ENCODE measurements at regions not wholly inside any gene's neighbourhood (a gene's known extent, or its start where the extent isn't known, plus 50 kb on each side); places are given as distances from the start of the nearest gene placed in this dataset.

DNA sequence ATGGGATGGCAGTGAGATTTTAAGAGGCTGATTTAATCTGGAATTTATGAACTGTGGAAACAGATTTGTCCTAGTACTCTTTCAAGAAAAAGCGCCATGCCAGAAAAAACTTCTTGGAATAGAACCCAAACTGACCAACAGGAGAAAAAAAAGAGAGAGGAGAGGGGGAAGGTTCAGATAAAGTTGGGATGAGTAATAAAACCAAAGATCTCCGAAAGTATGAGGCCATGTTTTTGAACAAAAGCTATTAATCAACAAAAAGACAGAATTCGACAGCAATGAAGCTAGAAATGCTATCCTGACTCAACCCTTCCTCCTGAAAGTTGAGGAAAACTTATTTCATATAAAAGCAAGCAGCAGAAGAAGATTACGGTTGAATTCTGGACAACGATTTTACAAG lies 135.5 kb downstream of the CEMIP2 start:
- H3K4me1 ChIP-seq (ENCODE audit: control insufficient read depth in 3 of 3, insufficient read depth in 2 of 3, low read depth in 1 of 3, low read length in 2 of 3), result peaks cover 0 to 3% (median 0%) of the 10 kb centered on the region in 3 donors
- FAIRE-seq, result no peak

DNA sequence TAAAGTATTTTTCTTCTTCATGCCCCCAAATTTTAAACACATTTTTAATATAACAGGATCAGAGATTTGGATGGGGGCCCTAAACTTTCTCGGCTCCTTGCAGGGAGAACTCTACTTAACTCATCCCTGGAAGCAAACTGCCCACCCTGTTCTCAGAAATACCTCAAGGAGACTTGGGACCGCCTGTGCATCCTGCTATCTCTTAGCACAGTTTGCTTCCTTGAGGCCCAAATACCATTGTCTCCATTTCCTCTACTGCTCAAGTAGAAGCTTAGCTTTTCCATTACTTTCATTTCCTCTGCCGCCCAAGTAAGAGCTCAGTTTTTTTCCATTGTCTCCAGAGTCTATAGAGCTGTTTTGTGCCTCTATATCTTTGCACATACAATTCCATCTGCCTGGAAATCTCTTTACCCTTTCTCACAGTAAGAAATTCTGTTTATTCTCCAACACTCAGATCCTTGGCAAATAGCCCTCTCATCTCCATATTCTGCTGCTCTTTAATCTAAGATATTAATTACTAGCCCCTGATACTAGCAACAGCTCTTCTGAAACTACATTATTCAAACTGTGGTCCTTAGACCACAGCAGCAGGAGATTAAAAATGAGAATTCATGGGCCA lies 137.8 kb downstream of the CEMIP2 start:
- WGBS, 3 donors, result 74 to 87% (median 86%) methylated on average over 3 of the region's 3 CpGs
- Histone ChIP-seq H3K36me3 (ENCODE audit: control insufficient read depth in 3 of 3, insufficient read depth in 2 of 3, low read depth in 1 of 3, low read length in 3 of 3) (no peaks in the 10 kb centered on the region), H3K9me3 (ENCODE audit: control insufficient read depth in 2 of 2, insufficient read depth in 1 of 2, low read depth in 1 of 2, low read length in 1 of 2) (no peaks in the 10 kb centered on the region), H3K4me1 (ENCODE audit: control insufficient read depth in 3 of 3, insufficient read depth in 2 of 3, low read depth in 1 of 3, low read length in 2 of 3) (peaks cover 0 to 3% (median 0%) of the 10 kb centered on the region in 3 donors), H3K27ac (ENCODE audit: low read depth in 1 of 3, low read length in 2 of 3) (no peak overlapping the region), H3K4me3 (ENCODE audit: low read depth in 1 of 3, low read length in 3 of 3) (no peak overlapping the region), H3K27me3 (ENCODE audit: control insufficient read depth in 3 of 3, insufficient read depth in 3 of 3, low read length in 3 of 3) (no peaks in the 10 kb centered on the region)
- FAIRE-seq (no peak), DNase-seq (no peak)

More for the DNA sequence above, 135.5 kb downstream of the CEMIP2 start:
- WGBS, 3 donors, result 89 to 94% (median 93%) methylated on average over 5 of the region's 5 CpGs
- no peak overlapping the region for H3K27ac ChIP-seq (ENCODE audit: low read depth in 1 of 3, low read length in 2 of 3)
- H3K27me3 ChIP-seq (ENCODE audit: control insufficient read depth in 3 of 3, insufficient read depth in 3 of 3, low read length in 3 of 3), result no peaks in the 10 kb centered on the region
- no peak overlapping the region for H3K4me3 ChIP-seq (ENCODE audit: low read depth in 1 of 3, low read length in 3 of 3)
- DNase-seq, result no peak
- no peaks in the 10 kb centered on the region for H3K36me3 ChIP-seq (ENCODE audit: control insufficient read depth in 3 of 3, insufficient read depth in 2 of 3, low read depth in 1 of 3, low read length in 3 of 3)
- no peaks in the 10 kb centered on the region for H3K9me3 ChIP-seq (ENCODE audit: control insufficient read depth in 2 of 2, insufficient read depth in 1 of 2, low read depth in 1 of 2, low read length in 1 of 2)

DNA sequence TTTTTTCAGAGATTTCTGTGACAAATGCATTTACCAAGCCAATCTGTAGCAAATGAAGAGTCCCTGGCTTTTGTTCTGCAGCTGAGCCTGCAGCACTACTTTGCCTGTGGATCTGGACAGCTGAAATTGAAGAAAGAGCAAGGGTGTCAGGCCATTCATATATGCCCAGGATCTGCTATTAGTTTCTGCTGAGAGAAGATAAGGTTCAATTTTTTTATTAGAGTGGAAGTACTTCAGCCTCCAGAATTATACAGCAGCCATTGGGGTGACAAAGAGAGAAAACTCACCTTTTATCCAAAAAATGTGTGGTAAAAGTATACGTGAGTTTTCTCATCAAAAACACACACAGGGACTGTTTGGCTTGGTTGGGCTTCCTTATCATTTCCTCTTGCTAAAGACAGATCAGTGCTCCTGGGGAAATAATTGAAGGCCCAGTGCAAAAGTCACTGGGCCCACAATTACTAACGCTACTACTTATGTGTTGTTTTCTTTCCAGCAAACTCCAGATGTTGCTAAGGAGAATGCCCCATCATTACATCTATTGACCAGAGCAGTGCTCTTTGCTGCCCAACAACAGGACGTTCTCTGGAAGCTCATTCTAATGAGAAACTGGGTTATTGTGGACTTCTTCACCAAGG lies 138.6 kb downstream of the CEMIP2 start:
- no peak for FAIRE-seq
- 48 to 54% (median 52%) methylated on average over 3 of the region's 3 CpGs for WGBS, 3 donors

DNA sequence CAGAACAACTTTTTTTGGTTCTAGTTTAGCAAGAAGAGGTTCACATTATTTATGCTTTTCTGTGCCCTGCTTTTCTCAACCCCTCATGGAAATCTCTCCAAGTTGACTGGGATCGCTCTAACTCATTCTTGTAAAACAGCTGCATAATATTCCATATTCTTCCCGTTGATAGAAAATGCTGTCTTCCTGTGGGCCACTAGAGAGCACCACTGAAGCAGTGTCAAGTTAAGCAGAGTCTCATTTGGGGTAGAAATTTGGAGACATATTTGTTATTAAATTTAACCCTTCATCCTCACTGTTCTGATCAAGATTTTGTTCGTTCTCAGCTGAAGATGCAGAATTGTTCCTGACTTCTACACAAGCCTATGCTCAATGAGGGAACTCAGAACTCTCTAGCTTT lies 140.1 kb downstream of the CEMIP2 start:
- no peaks in the 10 kb centered on the region for H3K36me3 ChIP-seq (ENCODE audit: control insufficient read depth in 3 of 3, insufficient read depth in 2 of 3, low read depth in 1 of 3, low read length in 3 of 3)
- DNase-seq (no peak), FAIRE-seq (no peak)
- H3K27ac ChIP-seq (ENCODE audit: low read depth in 1 of 3, low read length in 2 of 3), result no peak overlapping the region
- H3K4me1 ChIP-seq (ENCODE audit: control insufficient read depth in 3 of 3, insufficient read depth in 2 of 3, low read depth in 1 of 3, low read length in 2 of 3), result peaks cover 0 to 3% (median 0%) of the 10 kb centered on the region in 3 donors
- 84 to 87% (median 87%) methylated on average over 3 of the region's 3 CpGs for WGBS, 3 donors
- H3K9me3 ChIP-seq (ENCODE audit: control insufficient read depth in 2 of 2, insufficient read depth in 1 of 2, low read depth in 1 of 2, low read length in 1 of 2), result no peaks in the 10 kb centered on the region
- H3K4me3 ChIP-seq (ENCODE audit: low read depth in 1 of 3, low read length in 3 of 3), result no peak overlapping the region
- no peaks in the 10 kb centered on the region for H3K27me3 ChIP-seq (ENCODE audit: control insufficient read depth in 3 of 3, insufficient read depth in 3 of 3, low read length in 3 of 3)

More for the DNA sequence above, 138.6 kb downstream of the CEMIP2 start:
- Histone ChIP-seq H3K27ac (ENCODE audit: low read depth in 1 of 3, low read length in 2 of 3) (no peak overlapping the region), H3K27me3 (ENCODE audit: control insufficient read depth in 3 of 3, insufficient read depth in 3 of 3, low read length in 3 of 3) (no peaks in the 10 kb centered on the region), H3K36me3 (ENCODE audit: control insufficient read depth in 3 of 3, insufficient read depth in 2 of 3, low read depth in 1 of 3, low read length in 3 of 3) (no peaks in the 10 kb centered on the region), H3K9me3 (ENCODE audit: control insufficient read depth in 2 of 2, insufficient read depth in 1 of 2, low read depth in 1 of 2, low read length in 1 of 2) (no peaks in the 10 kb centered on the region), H3K4me1 (ENCODE audit: control insufficient read depth in 3 of 3, insufficient read depth in 2 of 3, low read depth in 1 of 3, low read length in 2 of 3) (peaks cover 0 to 3% (median 0%) of the 10 kb centered on the region in 3 donors), H3K4me3 (ENCODE audit: low read depth in 1 of 3, low read length in 3 of 3) (no peak overlapping the region)
- DNase-seq, result no peak

DNA sequence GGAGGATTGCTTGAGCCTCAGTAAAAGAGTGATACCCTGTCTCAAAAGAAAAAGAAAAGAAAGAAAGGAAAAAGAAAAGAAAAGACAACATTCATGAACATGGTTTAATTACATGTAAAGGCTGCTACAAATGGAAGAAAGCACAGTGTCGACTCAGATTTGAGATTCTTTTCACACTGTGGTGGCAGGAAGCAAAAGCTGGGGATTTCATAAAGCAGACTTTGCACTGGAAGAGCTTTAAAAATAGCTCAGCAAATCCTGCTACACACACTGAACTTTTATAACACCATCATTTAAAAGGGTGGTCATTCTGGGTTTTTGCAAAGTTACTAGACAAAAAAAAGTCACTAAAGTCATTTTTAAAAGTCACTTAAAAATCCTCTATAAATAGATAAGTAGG lies 140.8 kb downstream of the CEMIP2 start:
- DNase-seq, result peak in 1 of 2 donors; percentile 66
- 33 to 54% (median 37%) methylated on average over 1 of the region's 1 CpG for WGBS, 3 donors
- Histone ChIP-seq H3K36me3 (ENCODE audit: control insufficient read depth in 3 of 3, insufficient read depth in 2 of 3, low read depth in 1 of 3, low read length in 3 of 3) (no peaks in the 10 kb centered on the region), H3K9me3 (ENCODE audit: control insufficient read depth in 2 of 2, insufficient read depth in 1 of 2, low read depth in 1 of 2, low read length in 1 of 2) (no peaks in the 10 kb centered on the region), H3K27ac (ENCODE audit: low read depth in 1 of 3, low read length in 2 of 3) (no peak overlapping the region), H3K4me1 (ENCODE audit: control insufficient read depth in 3 of 3, insufficient read depth in 2 of 3, low read depth in 1 of 3, low read length in 2 of 3) (peaks cover 0 to 3% (median 0%) of the 10 kb centered on the region in 3 donors), H3K4me3 (ENCODE audit: low read depth in 1 of 3, low read length in 3 of 3) (no peak overlapping the region), H3K27me3 (ENCODE audit: control insufficient read depth in 3 of 3, insufficient read depth in 3 of 3, low read length in 3 of 3) (no peaks in the 10 kb centered on the region)
- no peak for FAIRE-seq

DNA sequence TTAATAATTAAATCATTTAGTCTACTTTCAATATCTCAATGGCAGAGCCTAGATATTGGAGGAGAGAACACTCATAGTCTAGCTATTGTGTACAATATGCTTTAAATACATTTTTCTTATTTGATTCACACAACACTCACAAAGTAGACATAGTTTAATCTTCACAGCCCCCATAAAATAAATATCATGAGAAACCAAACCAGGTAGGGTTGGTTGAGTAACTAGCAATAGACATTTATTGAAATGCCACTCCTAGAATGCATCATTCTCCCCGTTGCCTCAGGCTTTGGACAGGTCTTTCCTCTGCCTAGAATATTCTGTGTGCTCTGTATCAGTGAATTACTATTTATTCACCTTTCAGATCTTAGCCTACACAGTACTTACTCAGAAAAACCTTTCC lies 141.9 kb downstream of the CEMIP2 start:
- Histone ChIP-seq H3K27me3 (ENCODE audit: control insufficient read depth in 3 of 3, insufficient read depth in 3 of 3, low read length in 3 of 3) (no peaks in the 10 kb centered on the region), H3K27ac (ENCODE audit: low read depth in 1 of 3, low read length in 2 of 3) (no peak overlapping the region), H3K36me3 (ENCODE audit: control insufficient read depth in 3 of 3, insufficient read depth in 2 of 3, low read depth in 1 of 3, low read length in 3 of 3) (no peaks in the 10 kb centered on the region), H3K9me3 (ENCODE audit: control insufficient read depth in 2 of 2, insufficient read depth in 1 of 2, low read depth in 1 of 2, low read length in 1 of 2) (no peaks in the 10 kb centered on the region), H3K4me1 (ENCODE audit: control insufficient read depth in 3 of 3, insufficient read depth in 2 of 3, low read depth in 1 of 3, low read length in 2 of 3) (peaks cover 0 to 3% (median 0%) of the 10 kb centered on the region in 3 donors), H3K4me3 (ENCODE audit: low read depth in 1 of 3, low read length in 3 of 3) (no peak overlapping the region)
- FAIRE-seq, result no peak
- DNase-seq, result no peak
- 87 to 95% (median 95%) methylated on average over 1 of the region's 1 CpG for WGBS, 3 donors

DNA sequence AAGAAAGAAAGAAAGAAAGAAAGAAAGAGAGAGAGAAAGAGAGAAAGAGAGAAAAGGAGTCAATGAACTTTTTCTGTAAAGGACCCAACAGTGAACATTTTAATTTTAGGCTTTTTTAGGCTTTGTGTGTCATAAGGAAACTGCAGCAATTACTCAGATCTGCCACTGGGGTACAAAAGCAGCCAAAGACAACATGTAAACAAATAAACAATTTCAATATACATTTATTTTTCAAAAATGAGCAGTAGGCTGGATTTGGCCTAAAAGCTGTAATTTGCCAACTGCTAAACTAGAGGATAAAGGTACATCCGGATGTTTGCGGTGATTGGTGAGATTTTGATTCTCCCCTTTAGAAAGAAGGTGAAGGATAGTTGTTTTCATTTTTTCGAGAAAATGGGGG lies 143.6 kb downstream of the CEMIP2 start:
- Histone ChIP-seq H3K4me1 (ENCODE audit: control insufficient read depth in 3 of 3, insufficient read depth in 2 of 3, low read depth in 1 of 3, low read length in 2 of 3) (no peaks in the 10 kb centered on the region), H3K27ac (ENCODE audit: low read depth in 1 of 3, low read length in 2 of 3) (no peak overlapping the region), H3K27me3 (ENCODE audit: control insufficient read depth in 3 of 3, insufficient read depth in 3 of 3, low read length in 3 of 3) (no peaks in the 10 kb centered on the region), H3K4me3 (ENCODE audit: low read depth in 1 of 3, low read length in 3 of 3) (no peak overlapping the region), H3K36me3 (ENCODE audit: control insufficient read depth in 3 of 3, insufficient read depth in 2 of 3, low read depth in 1 of 3, low read length in 3 of 3) (no peaks in the 10 kb centered on the region), H3K9me3 (ENCODE audit: control insufficient read depth in 2 of 2, insufficient read depth in 1 of 2, low read depth in 1 of 2, low read length in 1 of 2) (no peaks in the 10 kb centered on the region)
- FAIRE-seq (no peak), DNase-seq (no peak)
- WGBS, 3 donors, result 88 to 96% (median 94%) methylated on average over 3 of the region's 3 CpGs

DNA sequence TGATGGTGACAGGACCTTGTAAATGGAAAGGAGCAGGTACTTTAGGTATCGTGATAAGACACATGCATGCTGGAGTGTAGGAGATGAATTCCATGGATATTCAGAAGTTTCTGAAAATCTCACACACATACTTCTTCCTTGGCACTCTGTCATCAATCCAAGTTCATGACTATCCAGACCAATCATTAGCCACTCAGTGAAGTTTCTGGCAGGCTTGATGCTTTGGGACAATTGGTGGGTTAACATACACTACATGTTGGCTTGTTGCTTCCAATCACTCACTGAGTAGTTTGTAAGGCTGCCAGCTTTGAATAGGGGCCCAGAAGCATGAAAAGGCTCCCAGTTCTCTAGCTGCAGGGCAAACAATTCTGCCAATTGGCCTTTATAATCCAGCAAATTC lies 147.6 kb downstream of the CEMIP2 start:
- DNase-seq (no peak), FAIRE-seq (no peak)
- H3K27me3 ChIP-seq (ENCODE audit: control insufficient read depth in 3 of 3, insufficient read depth in 3 of 3, low read length in 3 of 3), result no peaks in the 10 kb centered on the region
- H3K9me3 ChIP-seq (ENCODE audit: control insufficient read depth in 2 of 2, insufficient read depth in 1 of 2, low read depth in 1 of 2, low read length in 1 of 2), result peaks cover 0 to 2% of the 10 kb centered on the region in 2 donors
- no peaks in the 10 kb centered on the region for H3K4me1 ChIP-seq (ENCODE audit: control insufficient read depth in 3 of 3, insufficient read depth in 2 of 3, low read depth in 1 of 3, low read length in 2 of 3)
- H3K27ac ChIP-seq (ENCODE audit: low read depth in 1 of 3, low read length in 2 of 3), result no peak overlapping the region
- 73 to 89% (median 86%) methylated on average over 1 of the region's 1 CpG for WGBS, 3 donors
- no peak overlapping the region for H3K4me3 ChIP-seq (ENCODE audit: low read depth in 1 of 3, low read length in 3 of 3)
- H3K36me3 ChIP-seq (ENCODE audit: control insufficient read depth in 3 of 3, insufficient read depth in 2 of 3, low read depth in 1 of 3, low read length in 3 of 3), result no peaks in the 10 kb centered on the region
